Panc1 (cell line): ENCODE measurements at regions not wholly inside any gene's neighbourhood (a gene's known extent, or its start where the extent isn't known, plus 50 kb on each side); places are given as distances from the start of the nearest gene placed in this dataset.

Source experiments
- ATAC-seq: fragments of 200-7000 bp; cut with Tn5 transposase; 2 replicates; pipeline ENCODE4 v1.9.1; 2020; ENCODE audit warnings: mild to moderate bottlenecking, moderate library complexity
- BruUV-seq: library from RNA; stranded (reverse); fragments of 400-500 nt; replicated peaks from 2 replicates; lab custom pipeline; 2021; lab: Mats Ljungman, UMichigan
- CTCF ChIA-PET: fragments of 300-600 bp; sonication (Branson Sonifier 250); formaldehyde crosslinking; loops from one replicate; lab custom pipeline; 2022; ENCODE audit warnings: antibody characterized with exemption; lab: Charles Lee
- POLR2A ChIA-PET: fragments of 300-600 bp; sonication (Branson Sonifier 250); formaldehyde crosslinking; loops from one replicate; lab custom pipeline; 2022; ENCODE audit warnings: antibody characterized with exemption; lab: Charles Lee
- DNase-seq: peaks from one replicate; pipeline ENCODE4 v3.0.0-alpha.2; 2010; ENCODE audit warnings: low read depth, low spot score
- H3K27ac ChIP-seq: 2 replicates; pipeline ENCODE4 v1.5.1; 2011; ENCODE audit warnings: mild to moderate bottlenecking, low read length, inconsistent platforms
- H3K27me3 ChIP-seq: fragments of 200-500 bp; sonication (Bioruptor generic); 2 replicates; pipeline ENCODE4 v1.6.0; 2014; ENCODE audit warnings: low read length, inconsistent platforms; ENCODE audit not compliant: control insufficient read depth, insufficient read depth
- H3K36me3 ChIP-seq: fragments of 200-500 bp; sonication (Bioruptor generic); 2 replicates; pipeline ENCODE4 v1.5.1; 2014; ENCODE audit warnings: inconsistent platforms, mild to moderate bottlenecking, low read length, moderate library complexity; ENCODE audit not compliant: control insufficient read depth, insufficient read depth
- H3K4me1 ChIP-seq: 2 replicates; pipeline ENCODE4 v1.5.1; 2011; ENCODE audit warnings: inconsistent platforms, mild to moderate bottlenecking, low read length, moderate library complexity; ENCODE audit not compliant: control insufficient read depth, insufficient read depth
- H3K4me3 ChIP-seq, 2 experiments: 2 replicates each; pipeline ENCODE4 v1.5.1; 2011 to 2012; ENCODE audit warnings: low read depth in 2 of 2, low read length in 2 of 2, mild to moderate bottlenecking in 2 of 2, inconsistent platforms in 1 of 2, moderate library complexity in 1 of 2
- H3K9me3 ChIP-seq: fragments of 200-500 bp; sonication (Bioruptor generic); 2 replicates; pipeline ENCODE4 v1.5.1; 2014; ENCODE audit warnings: low read depth, mild to moderate bottlenecking, inconsistent platforms, low read length, moderate library complexity; ENCODE audit not compliant: control insufficient read depth, insufficient read depth
- CTCF ChIP-seq: fragments of 450-650 bp; IDR thresholded peaks from 2 replicates; pipeline ENCODE4 v1.5.1; 2017; ENCODE audit warnings: mild to moderate bottlenecking
- POLR2AphosphoS5 ChIP-seq: IDR thresholded peaks from 2 replicates; pipeline ENCODE4 v1.6.1; 2012; ENCODE audit warnings: mild to moderate bottlenecking, low read depth, low read length, moderate library complexity
- REST ChIP-seq, 2 experiments: IDR thresholded peaks; 2 replicates each; pipeline ENCODE4 v1.6.1; 2011 to 2012; ENCODE audit warnings: low read depth in 2 of 2, control low read depth in 1 of 2, low read length in 1 of 2, mild to moderate bottlenecking in 1 of 2, moderate library complexity in 1 of 2; ENCODE audit not compliant: insufficient read depth in 1 of 2
- SIN3A ChIP-seq: IDR thresholded peaks from 2 replicates; pipeline ENCODE4 v1.6.1; 2012; ENCODE audit warnings: low read depth, mild to moderate bottlenecking, low read length, moderate library complexity, borderline replicate concordance; ENCODE audit not compliant: insufficient read depth
- TCF7L2 ChIP-seq: IDR thresholded peaks from 2 replicates; pipeline ENCODE4 v1.6.1; 2011; ENCODE audit warnings: mild to moderate bottlenecking, low read depth, low read length, inconsistent platforms
- in situ Hi-C: cut with HindIII; loops from 2 replicates; pipeline ENCODE4 v1.10.0; 2016; ENCODE audit warnings: low sequenced_read_pairs, low pct_unique_long_range_greater_than_20kb
- intact Hi-C: fragments of 100-400 bp; cut with micrococcal nuclease; formaldehyde crosslinking; loops from one replicate; pipeline ENCODE4 v1.10.0; 2022; ENCODE audit not compliant: unreplicated experiment

- peak overlapping the region in 1 of 2 experiments; percentile 14; a peak in 2 of 4 replicates for H3K4me3 ChIP-seq
Observed at GRCh38 chr2:234880551-234881211, 71.1 kb upstream of the SH3BP4 start.

More at GRCh38 chr2:234880551-234881211, 71.1 kb upstream of the SH3BP4 start:
- POLR2A ChIA-PET, result interaction anchor here (0.6 kb wide), 1 partner anchor 54 kb away, joined by 3 read pairs; no protein-coding TSS in a partner anchor
- Histone ChIP-seq H3K27me3 (no peaks in the 10 kb centered on the region), H3K27ac (peak overlapping the region; percentile 93), H3K36me3 (no peaks in the 10 kb centered on the region), H3K9me3 (no peaks in the 10 kb centered on the region), H3K4me1 (peaks cover 36% of the 10 kb centered on the region)
- ATAC-seq (peak; percentile 89), DNase-seq (peak; percentile 96)
- BruUV-seq, result TSS peak; percentile 78
- intact Hi-C loops, result loop anchor here (5.0 to 10.0 kb wide), 3 partner anchors 77 to 326 kb away; no protein-coding TSS in a partner anchor
- TF ChIP-seq SIN3A, result 0 out of 2 replicates have a peak, but pooled peaks have one; percentile 49
- TF ChIP-seq TCF7L2, result peak; percentile 98
- TF ChIP-seq CTCF, result no peak
- TF ChIP-seq REST (IDR thresholded peaks at IDR 0.05; ENCODE audit: insufficient read depth in 1 of 2, low read depth in 2 of 2, low read length in 1 of 2), result 0 out of 4 replicates have a peak, but pooled peaks of 1 of the 2 experiments have one; percentile 40
- peak; percentile 80 for TF ChIP-seq POLR2AphosphoS5
- CTCF ChIA-PET, result interaction anchor here (0.6 to 1.0 kb wide), 4 partner anchors 16 to 756 kb away, joined by 3 to 13 read pairs (median 4); no protein-coding TSS in a partner anchor
- in situ Hi-C loops, result loop anchor here (10.0 kb wide), 1 partner anchor 214 kb away; no protein-coding TSS in a partner anchor
